Activated CD8-positive, alpha-beta memory T cell treated with anti-CD3 and anti-CD28 coated beads, Interleukin-2, amount 50 U/mL, for 48 hours (primary cell): ENCODE measurements at regions not wholly inside any gene's neighbourhood (a gene's known extent, or its start where the extent isn't known, plus 50 kb on each side); places are given as distances from the start of the nearest gene placed in this dataset.
A peak's percentile ranks its signal among the peaks of the same experiment; 100 is the strongest.

Experiments used
- DNase-seq: peaks from one replicate; pipeline ENCODE4 v3.0.0-alpha.2; 2020

DNA sequence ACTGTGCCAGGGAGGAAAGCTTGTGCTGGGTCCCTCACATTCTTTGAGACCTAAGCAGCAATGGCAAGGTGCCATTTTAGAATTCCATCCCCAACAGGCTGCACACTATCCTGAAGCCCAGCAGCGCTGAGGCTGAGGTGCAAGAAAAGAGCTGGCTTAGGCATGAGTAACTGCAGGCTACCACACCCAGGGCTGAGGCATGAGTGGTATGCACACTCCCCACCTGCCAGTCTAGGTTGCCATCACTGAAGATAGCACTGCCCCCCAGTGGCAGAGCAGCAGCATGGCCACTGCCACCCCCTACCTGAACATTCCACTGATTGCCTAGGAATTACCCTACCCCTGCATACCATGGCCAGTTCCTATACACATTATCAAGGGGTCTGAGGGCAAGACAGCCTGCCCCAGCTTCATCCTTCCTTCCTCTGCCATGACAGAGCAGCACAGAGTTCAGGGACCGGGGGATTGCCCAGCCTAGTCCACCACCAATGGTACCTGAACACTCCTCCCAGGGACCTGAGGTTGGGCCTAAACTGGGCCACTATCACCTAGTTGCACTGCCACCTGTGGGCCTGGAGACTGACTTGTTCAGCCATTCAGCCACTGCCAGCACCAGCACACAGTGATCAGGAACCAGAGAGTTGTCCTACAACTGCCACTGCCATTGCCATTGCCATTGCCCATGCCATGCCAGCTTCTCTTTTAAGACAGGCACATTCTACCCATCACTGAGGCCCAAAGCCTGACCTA, 129.8 kb downstream of the SATB1 start:
- DNase-seq = peak; percentile 70

DNA sequence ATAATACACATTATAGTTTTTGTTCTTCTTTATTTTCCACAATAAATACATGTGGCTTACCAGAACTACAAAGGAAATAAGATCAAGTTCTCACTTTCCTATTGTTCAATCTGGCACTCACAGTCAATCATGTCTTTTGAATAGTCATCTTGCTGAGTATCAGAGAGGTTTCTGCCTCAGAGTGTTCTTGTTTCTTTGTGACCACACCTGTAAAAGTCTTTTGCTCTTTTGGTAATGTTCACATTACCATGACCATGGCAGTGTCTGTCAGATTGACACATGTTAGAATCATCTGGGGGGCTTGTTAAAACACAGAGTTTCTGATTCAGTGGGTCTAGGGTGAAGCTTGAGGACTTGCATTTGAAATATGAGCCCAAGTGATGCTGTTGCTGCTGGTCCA, 135.0 kb downstream of the SATB1 start:
- DNase-seq = no peak

DNA sequence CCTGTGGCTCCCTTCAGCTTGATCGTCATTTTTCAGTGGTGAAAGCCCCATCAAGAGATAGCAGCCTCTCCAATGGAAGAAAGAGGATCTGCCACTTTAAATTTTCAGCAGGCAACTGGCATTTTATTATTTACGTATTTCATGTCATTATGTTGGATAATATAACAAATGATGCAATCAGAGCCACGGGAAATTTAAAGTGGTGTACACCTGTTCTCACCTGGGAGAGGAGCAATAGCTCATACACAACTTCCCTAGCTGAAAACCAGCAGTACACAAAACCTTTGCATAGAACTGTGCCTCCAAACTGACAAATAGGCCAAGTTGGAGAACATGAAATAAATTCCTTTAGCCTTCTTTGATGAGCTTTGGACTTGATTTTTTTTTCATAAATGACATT, 136.9 kb downstream of the SATB1 start:
- DNase-seq = no peak

DNA sequence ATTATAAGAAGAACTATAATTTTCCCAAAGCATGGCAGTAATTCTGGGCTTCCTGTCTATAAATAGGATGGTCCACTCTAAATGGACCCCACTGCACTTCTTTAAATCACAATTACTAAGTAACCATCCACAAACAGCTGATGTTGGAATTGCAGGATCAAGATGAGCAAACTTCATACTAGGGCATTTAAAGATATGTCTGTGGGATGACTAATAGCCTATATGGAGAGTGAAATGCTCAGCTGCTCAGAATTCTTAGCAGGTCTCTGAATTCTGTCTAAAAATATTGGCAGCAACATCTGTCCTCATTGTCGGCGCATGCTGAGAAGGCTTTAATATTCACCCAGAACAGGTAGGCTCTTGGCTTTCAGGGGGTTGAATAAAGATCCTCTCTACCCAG, 140.4 kb downstream of the SATB1 start:
- no peak for DNase-seq

DNA sequence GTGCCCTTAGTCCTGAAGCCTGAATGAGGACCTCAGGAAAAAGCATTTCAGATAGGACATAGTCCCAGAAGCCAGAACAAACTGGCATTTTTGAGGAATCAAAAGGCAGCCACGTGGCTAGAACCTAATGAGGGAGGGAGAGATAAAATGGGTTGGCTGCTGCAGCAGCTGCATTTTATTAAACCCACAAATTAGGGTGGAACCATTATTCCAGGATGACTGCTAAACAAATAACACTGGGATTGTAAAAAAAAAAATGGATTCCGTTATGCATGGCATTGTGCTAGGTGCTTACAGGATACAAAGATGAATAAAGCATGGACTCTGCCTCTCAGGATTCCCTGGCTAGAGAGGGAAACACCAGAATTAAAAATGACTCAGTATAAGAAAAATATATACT, 141.5 kb downstream of the SATB1 start:
- no peak for DNase-seq

DNA sequence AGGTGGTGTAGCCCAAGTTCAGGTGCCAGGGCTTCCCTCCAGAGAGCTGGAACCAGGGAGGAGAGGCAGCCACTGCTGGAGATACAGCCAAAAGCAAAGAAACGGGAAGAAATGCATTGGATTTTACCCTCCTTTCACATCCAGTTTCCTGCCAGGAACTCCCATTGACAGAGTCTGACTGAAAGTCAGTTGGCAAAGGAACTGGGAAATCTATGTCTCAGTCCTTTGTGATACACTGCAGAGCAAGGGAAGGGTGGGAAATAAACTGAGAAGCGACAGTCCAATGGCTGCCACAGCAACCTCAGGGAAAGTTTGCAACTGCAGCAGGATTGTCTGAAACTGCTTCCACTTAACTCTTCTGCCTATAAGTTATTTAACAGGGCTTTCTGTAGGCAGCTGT, 142.6 kb downstream of the SATB1 start:
- no peak for DNase-seq

DNA sequence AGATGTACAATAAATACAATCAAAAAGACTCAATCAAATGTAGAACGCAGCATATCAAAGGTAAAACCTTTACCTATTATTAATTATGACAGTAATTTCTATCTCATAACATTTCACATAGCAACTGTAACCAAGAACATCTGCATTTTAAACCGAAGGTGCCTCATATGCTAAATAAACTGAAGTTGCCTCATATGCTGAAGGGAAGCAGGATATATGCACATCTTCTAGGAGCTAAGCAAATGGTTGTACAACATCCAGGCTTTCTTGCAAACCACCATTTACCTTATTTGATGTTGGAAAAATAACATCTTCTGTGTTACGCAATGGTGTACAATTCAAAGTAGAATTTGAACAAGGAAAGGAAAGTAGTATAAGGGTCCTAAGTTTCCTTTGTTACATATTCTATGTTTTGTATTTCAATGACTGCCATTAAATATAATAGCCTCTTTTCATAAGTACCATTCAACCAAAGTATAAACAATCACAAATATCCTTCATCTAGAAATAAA, 145.9 kb downstream of the SATB1 start:
- no peak for DNase-seq

DNA sequence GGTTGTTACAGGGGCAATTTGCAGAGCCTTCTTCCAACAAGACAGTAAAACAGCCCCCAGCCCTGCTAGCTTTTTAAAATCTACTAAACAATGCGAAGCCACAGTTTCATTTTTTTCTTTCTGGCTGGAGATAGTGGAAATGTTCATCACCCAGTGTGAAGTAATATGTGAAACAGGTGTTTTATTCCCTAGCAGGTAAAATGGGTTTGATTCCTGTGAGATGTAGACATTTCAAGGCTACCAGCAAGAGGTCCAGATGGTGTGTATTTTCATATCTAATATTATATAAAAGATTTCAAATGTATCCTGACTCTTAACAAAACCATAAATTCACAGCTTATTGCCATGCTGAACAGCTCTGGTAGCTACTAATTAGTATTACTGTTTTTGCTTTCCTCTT, 160.3 kb downstream of the SATB1 start:
- DNase-seq = no peak

DNA sequence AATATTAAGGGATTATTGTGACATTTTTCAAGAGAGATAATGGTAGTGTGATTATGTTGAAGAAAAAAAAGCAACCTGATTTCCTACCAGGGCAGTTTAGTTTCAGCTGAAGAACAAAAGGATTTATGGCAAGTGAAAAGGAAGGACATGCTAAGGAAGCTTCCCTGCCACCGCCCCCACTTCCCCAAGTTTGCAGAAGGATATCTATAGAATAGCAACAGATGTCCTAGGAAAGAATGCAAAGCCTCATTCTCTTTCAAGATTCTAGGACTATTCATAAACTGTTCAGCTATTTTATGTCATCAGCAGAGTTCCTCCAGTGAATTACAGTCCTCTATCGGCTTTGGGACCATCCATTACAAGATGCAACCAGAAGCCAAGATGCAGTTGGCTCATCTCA, 160.8 kb downstream of the SATB1 start:
- DNase-seq = no peak

DNA sequence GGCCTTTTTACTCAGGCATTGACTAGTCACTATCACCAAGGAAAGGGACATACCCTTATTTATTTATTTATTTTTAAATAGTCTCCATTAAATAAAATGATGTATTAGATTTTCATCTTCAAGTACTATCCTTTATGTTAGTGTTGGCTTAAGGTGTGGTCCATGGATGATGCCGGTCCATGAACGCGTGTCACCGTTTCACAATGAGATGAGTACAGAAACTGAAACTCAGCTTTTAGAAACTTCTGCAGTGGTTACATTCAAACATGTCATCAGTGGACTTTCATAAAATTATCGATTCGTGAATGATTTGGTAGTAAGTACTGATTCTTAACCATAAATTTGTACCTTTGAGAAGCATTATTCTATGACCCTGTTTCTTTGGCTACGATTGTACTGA, 166.6 kb downstream of the SATB1 start:
- DNase-seq = no peak

DNA sequence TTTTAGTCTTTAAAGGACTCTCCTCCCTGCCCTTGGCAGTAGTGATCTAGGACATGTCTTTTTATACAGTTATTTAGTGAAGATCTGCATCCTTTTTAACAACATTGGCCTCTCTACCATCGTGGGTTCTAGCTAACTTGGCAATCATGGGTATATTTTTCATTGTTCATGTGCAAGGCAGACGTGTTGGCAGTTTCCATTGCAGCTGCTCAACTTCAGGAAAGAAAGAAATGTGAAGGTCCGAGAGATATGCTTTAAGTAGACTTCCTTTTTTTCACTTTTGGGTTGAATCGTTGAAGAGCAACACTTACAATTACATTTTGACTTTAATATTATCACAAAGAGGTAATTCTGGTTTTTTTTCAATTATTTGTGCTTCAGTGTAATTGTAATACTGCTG, 172.6 kb downstream of the SATB1 start:
- DNase-seq = no peak

DNA sequence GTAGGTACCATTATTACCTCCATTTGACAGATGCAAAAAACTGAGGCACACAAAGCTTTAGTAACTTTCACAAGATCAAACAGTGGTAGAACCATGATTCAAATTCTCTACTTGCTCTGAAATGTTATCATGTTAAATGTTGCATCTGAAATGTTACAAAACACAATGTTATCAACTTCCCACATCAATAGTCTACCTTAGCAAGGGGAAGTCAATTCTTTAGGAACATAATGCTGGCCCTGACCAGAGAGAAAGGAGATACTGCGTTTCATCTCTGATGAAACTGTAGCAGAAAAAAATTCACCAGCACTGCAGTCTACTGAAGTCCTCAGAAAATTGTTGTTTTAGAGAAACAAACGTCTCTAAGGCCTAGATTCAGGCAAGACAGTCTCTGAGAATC, 174.1 kb downstream of the SATB1 start:
- DNase-seq = no peak

DNA sequence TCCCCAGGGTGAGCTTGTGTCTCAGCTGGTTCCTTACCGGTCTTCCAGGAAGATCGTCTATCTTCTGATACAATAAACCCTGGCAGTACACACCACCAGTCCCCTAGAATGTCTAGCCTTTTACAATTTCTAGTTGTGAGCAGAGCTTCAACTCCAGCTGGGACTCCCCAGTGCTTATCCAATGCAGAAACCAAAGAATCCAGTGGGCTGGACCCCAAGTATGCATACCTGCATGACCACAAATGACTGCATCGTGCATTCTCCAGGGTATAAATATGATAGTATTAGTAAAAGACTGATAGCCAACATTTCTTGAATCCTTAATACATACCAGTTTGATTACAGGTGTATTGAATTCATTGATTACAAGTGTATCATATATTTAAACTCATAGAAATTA, 176.0 kb downstream of the SATB1 start:
- DNase-seq = no peak

DNA sequence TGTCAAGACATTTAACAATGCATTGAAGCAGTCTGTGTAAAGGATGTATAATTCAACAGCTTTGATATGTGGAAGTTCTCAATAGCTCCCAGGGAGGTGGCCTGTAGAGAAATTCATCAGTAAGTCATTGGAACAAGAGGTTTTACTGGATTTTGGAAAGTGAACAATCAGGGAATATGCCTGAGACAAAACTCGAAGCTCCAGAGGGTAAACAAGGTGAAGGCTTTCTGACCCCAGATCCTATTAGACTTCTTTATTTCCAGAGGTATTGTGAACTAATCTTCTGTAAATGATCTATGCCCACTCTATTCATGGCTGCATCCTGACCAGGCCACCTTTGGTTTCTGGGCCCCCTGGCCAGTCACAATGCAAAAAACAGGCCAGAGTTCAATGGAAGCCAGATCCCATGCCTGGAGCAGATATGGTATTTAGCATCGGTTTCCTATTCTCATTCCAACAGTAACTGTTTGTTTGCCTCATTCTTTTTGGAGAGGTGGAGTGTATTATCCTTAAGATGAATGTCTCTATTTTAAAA, 177.3 kb downstream of the SATB1 start:
- DNase-seq = no peak

DNA sequence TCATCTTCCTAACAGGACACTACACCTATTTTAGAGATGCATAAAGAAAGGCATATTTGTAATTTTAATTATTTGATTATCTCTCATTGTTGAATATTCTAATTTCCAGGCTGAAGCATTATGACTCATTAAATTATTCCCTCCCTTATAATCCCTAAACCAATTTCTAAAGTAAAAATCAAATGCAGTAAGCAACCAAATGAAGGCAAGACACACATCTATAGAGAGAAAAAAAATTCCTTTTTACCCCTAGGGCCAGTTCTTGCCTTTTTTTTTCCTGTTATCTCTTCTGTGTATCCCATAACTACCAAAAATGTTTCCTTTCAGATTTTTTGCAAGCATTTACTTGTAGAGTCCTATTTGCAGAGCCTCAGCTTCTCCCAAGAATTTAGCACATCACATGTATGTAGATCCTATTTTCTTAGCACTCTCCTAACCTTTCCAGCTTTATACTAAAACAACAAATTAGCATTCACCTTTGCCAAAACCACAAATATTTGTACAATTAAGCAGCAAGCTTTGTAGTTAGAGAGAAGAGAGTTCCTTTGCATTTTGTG, 177.9 kb downstream of the SATB1 start:
- no peak for DNase-seq

DNA sequence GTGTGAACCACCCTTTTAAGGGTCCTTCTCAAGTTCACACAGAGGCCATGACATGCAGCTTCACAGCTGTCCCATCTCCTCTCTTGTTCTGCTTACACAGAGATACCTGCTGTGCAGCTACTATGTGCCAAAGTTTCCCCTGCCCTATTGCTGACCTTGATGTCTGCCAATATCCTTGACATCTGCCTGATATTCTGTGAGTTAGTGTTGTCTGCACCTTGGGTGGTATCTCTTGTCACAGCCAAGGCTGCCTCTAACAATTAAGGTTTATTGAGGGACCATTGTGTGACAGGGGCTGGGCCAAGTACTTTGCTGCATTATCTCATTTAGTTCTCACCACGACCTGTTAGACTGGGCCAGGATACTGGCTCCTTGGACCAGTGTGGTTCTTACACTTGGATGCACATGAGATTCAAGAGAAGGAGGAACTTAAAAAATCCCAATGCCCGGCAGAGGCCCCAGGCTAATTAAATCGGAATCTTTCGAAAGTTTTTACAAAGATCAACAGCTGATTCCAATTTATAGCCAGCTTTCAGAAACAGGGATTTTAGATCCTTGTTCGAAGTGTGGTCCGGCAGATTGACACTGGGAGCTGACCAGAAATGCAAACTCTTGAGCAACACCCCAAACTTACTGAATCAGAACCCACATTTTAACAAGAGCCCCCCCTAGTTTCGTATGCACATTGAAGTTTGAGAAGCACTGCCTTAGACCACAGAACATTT, 178.6 kb downstream of the SATB1 start:
- no peak for DNase-seq

DNA sequence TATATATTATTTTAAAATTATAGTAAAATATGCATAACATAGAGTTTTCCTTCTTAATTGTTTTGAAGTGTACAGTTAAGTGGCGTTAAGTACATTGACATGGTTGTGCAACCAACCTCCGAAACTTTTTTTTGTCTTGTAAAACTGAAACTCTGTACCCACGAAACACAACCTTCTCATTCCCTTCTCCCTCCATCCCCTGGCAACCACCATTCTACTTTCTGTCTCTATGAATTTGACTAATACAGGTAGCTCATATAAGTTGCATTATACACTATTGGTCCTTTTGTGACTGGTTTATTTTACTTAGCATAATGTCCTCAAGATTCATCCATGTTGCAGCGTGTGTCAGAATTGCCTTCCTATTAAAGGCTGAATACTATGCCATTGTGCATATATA, 179.4 kb downstream of the SATB1 start:
- DNase-seq = no peak

DNA sequence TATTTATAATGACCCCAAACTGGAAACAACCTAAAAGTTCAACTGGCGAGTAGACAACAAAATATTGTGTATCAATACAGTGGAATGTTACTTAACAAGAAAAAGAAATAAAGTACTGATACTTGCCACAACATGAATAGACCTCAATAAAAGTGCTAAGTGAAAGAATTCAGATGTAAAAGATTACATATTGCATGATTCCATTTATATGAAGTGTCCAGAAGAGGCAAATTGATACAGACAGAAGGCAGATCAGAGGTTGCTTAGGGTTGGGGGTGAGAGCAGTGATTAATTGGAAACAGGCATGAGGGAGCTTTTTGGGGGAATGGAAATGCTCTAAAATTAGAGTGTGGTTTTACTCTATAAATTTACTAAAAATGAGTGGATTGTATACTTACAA, 183.3 kb downstream of the SATB1 start:
- no peak for DNase-seq

DNA sequence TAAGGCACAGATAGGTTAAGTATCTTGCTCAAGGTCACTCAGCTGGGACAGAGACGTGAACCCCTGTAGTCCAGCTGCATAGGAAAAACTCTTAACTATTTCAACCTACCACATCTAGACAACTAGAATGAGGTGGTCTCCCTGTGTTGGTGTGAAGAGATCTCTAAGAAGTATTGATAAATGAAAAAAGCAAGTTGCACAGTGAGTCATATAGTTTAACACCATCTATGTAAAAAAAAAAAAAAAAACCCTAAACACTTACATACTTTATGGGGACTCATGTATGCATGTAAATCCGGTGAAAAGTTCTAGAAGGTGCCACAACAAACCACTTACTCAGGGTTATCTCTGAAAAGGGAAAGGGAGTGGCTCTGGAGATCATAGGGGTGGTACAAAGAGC, 185.5 kb downstream of the SATB1 start:
- no peak for DNase-seq

DNA sequence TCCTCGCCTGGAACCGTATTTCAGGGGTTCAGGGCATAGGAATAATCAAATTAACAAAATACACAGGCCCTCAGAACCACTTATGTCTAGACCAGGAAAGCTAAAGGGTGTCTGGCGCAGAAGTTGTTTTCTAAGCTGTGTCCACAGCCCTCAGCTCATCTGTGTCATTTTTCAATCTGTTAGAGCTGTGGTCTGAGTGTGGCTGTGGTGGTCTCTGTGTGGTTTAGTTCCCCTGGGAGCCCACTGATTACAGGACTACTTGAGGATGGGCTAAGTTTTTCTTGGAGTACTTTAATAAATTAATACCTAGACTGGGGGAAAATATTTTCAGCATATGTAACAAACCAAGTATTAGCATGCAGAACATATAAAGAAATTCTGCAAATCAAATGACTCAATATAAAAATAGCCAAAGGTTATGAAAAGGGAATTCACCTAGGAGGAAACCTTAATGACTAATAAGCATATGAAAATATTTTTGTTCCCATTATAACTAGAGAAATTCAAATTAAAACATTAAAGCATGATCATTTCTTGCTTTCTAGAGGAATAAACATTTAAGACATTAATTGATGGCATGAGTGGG, 186.3 kb downstream of the SATB1 start:
- no peak for DNase-seq

DNA sequence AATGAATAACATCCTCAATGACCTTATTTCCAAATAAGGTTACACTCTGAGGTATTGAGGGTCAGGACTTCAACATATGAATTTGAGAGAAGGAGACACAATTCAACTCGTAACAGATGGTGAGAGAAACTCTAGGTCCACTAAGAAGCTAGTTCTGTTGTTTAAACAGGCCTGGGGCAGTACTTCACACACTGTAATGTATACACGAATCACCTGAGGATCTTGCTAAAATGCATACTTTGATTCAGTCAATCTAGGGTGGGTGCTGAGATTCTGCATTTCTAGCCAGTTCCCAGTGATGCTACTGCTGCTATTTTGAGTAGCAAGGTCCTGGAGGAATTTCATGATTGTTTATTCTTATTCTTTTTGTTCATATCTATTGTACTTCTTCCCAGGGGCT, 186.8 kb downstream of the SATB1 start:
- DNase-seq = no peak

DNA sequence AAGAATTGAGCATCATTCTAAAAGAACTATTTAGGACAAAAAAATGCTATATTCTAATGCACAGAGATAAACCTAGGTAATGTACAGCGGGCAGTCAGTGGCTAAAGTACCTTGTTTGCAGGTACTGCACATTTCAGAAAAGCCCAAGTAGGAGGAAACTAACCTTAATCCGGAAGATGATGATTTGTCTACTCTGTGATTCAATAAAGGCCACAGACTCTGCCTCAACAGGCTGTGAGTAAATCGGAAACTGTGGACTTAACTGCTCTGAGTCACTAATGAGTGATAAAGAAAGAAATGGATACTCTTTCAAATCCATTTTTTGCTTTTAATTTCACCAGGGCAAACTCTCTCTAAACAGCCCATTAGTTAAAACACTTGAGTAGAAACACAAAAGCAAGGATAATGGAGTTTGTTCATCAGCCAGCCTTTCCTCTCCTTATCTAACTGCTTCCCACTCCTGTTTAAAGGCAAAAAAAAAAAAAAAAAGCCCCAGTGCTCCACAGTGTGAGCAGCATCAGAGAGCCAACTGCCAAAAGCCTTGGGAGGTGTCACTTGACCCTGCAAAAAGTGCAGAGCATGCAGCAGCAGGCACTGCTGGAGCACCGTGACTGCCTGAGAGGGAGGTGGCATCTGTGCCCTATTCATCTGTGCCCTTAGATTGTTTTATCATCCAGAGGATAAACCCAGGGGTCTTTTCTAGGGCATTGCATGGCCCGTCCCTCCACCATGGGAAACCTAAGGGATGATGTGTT, 187.7 kb downstream of the SATB1 start:
- no peak for DNase-seq

DNA sequence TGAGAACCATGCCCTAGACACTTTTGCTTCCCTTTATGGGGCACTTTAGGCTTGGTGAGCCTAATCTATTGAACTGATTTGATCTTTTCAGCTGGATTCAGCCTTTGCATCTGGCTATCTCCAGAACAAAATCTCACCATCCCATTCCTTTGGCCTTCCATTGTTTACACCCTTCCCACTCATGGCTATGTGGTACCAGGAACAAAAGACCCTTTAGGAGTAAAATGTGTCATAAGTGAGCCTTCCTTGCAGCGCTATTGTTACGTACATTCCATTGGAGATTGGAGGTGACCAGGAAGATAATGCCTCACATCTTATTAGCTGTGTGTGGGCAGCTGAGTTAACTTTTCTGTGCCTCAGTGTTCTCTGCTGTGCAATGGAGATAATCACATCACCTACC, 188.4 kb downstream of the SATB1 start:
- DNase-seq = no peak
